CD4-positive, alpha-beta T cell (primary cell): ENCODE measurements at regions not wholly inside any gene's neighbourhood (a gene's known extent, or its start where the extent isn't known, plus 50 kb on each side); places are given as distances from the start of the nearest gene placed in this dataset.
A peak's percentile ranks its signal among the peaks of the same experiment; 100 is the strongest.

ENCODE experiments used
- ATAC-seq: fragments of 200-7000 bp; cut with Tn5 transposase; one replicate; pipeline ENCODE4 v1.10.0; 2022; ENCODE audit warnings: mild to moderate bottlenecking; ENCODE audit not compliant: poor library complexity
- CTCF ChIA-PET: fragments of 350-600 bp; sonication (Branson Sonifier 250); formaldehyde crosslinking; loops from one replicate; lab custom pipeline; 2021; ENCODE audit warnings: antibody characterized with exemption, inconsistent platforms; lab: Charles Lee
- POLR2A ChIA-PET: fragments of 350-600 bp; sonication (Branson Sonifier 250); formaldehyde crosslinking; loops from one replicate; lab custom pipeline; 2021; ENCODE audit warnings: antibody characterized with exemption, inconsistent platforms; lab: Charles Lee
- DNase-seq, 14 experiments: peaks; one replicate each; pipeline ENCODE4 v3.0.0-alpha.2; 2013 to 2020; ENCODE audit warnings: mixed read lengths in 2 of 14
- H3K27ac ChIP-seq, 2 donors: one replicate each; pipeline versions ENCODE4 v1.5.1 to v1.7.0; 2013; ENCODE audit warnings: low read length in 2 of 2, low read depth in 1 of 2, mild to moderate bottlenecking in 1 of 2
- H3K27me3 ChIP-seq, 2 experiments: 1 replicate in 1 of 2; 2 replicates in 1 of 2; pipeline versions ENCODE4 v1.6.1 to v1.7.0; 2013; ENCODE audit warnings: low read length in 2 of 2, control low read depth in 1 of 2, mild to moderate bottlenecking in 1 of 2, moderate library complexity in 1 of 2; ENCODE audit not compliant: insufficient read depth in 2 of 2, control insufficient read depth in 1 of 2
- H3K36me3 ChIP-seq: one replicate; pipeline ENCODE4 v1.6.1; 2013; ENCODE audit warnings: low read length, control low read depth; ENCODE audit not compliant: insufficient read depth
- H3K4me1 ChIP-seq: one replicate; pipeline ENCODE4 v1.6.1; 2013; ENCODE audit warnings: low read length, control low read depth; ENCODE audit not compliant: insufficient read depth
- H3K4me3 ChIP-seq: one replicate; pipeline ENCODE4 v1.5.1; 2013; ENCODE audit warnings: mild to moderate bottlenecking, low read length, moderate library complexity
- H3K9me3 ChIP-seq, 2 experiments: 1 replicate in 1 of 2; 2 replicates in 1 of 2; pipeline versions ENCODE4 v1.6.1 to v1.7.0; 2013; ENCODE audit warnings: low read length in 2 of 2, mild to moderate bottlenecking in 2 of 2, control low read depth in 1 of 2, moderate library complexity in 1 of 2; ENCODE audit not compliant: control insufficient read depth in 1 of 2, insufficient read depth in 1 of 2
- H3K27ac Mint-ChIP-seq: one replicate; pipeline ENCODE4 v1.8.0; 2020; ENCODE audit warnings: mixed read lengths
- H3K27me3 Mint-ChIP-seq: one replicate; pipeline ENCODE4 v1.8.0; 2021; ENCODE audit warnings: mixed read lengths
- H3K36me3 Mint-ChIP-seq: one replicate; pipeline ENCODE4 v1.8.0; 2021; ENCODE audit warnings: low read depth, mixed read lengths
- H3K4me1 Mint-ChIP-seq: one replicate; pipeline ENCODE4 v1.8.0; 2021; ENCODE audit warnings: low read depth, mixed read lengths
- H3K4me3 Mint-ChIP-seq: one replicate; pipeline ENCODE4 v1.8.0; 2020; ENCODE audit warnings: mild to moderate bottlenecking, mixed read lengths
- H3K9me3 Mint-ChIP-seq: one replicate; pipeline ENCODE4 v1.8.0; 2020; ENCODE audit warnings: mixed read lengths
- intact Hi-C, 2 experiments: fragments of 100-400 bp; cut with DNase I in 1 of 2; cut with micrococcal nuclease in 1 of 2; formaldehyde crosslinking; loops; one replicate each; pipeline versions ENCODE4 v1.15.1 to v1.9.0; 2023 to 2025; cut with DNase I, micrococcal nuclease
- TF ChIP-seq, protein P1 (sequence below): fragments of 200-600 bp; IDR thresholded peaks from one replicate; pipeline ENCODE4 v1.8.0; 2022; ENCODE audit warnings: antibody characterized with exemption, mild to moderate bottlenecking

DNA sequence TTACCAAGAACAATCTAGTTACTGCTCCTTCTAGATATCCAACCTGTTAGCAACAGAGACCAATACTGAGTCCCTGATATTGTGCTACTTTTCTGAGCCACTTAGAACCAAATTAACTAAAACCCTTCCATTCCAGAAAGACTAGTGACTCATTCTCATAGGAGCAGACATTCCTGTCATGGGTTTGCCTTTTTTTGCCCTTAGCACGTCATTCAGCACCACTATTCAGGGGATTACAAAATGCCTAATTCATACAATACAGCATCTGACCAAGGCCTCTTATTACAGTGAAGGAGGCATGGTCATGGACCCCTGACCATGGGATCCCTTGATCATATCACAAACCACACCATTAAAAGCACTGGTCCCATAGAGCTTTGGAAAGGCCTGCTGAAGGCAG, 123.8 kb upstream of the CXCL13 start:
- TF ChIP-seq, protein P1, sequence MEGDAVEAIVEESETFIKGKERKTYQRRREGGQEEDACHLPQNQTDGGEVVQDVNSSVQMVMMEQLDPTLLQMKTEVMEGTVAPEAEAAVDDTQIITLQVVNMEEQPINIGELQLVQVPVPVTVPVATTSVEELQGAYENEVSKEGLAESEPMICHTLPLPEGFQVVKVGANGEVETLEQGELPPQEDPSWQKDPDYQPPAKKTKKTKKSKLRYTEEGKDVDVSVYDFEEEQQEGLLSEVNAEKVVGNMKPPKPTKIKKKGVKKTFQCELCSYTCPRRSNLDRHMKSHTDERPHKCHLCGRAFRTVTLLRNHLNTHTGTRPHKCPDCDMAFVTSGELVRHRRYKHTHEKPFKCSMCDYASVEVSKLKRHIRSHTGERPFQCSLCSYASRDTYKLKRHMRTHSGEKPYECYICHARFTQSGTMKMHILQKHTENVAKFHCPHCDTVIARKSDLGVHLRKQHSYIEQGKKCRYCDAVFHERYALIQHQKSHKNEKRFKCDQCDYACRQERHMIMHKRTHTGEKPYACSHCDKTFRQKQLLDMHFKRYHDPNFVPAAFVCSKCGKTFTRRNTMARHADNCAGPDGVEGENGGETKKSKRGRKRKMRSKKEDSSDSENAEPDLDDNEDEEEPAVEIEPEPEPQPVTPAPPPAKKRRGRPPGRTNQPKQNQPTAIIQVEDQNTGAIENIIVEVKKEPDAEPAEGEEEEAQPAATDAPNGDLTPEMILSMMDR, result no peak
- no peak overlapping the region for H3K4me3 ChIP-seq
- no peak overlapping the region for H3K27ac ChIP-seq
- Mint-ChIP-seq H3K4me3 (no peak overlapping the region), H3K36me3 (no peaks in the 10 kb centered on the region), H3K27ac (no peak overlapping the region), H3K9me3 (no peaks in the 10 kb centered on the region), H3K27me3 (peaks cover 8% of the 10 kb centered on the region), H3K4me1 (no peaks in the 10 kb centered on the region)
- H3K4me1 ChIP-seq, result no peaks in the 10 kb centered on the region
- intact Hi-C loops, result no loop called here
- CTCF ChIA-PET, result no interaction called here
- POLR2A ChIA-PET, result no interaction called here
- H3K9me3 ChIP-seq, result no peaks in the 10 kb centered on the region
- ATAC-seq (no peak), DNase-seq (no peak)
- H3K36me3 ChIP-seq, result no peaks in the 10 kb centered on the region
- no peaks in the 10 kb centered on the region for H3K27me3 ChIP-seq

DNA sequence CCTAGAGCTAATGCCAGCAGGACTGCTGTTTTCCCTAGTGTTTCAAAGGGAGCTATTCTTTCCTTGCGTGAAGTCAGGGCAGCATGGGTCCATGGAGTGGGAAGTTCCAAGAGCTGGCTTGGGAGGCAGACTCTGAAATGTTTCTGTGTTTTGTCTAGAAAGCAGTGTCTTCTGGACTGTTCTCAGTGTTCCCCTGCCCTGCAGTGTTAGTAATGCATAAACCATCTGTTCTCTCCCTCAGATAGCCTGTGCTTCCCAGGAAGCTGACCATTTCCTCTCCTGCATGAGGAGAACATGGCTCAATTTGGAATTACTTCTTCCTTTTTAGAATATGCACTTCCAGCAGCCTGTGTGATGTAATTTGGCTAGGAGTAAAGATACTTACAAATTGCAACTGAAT, 116.7 kb upstream of the CXCL13 start:
- no peak for DNase-seq
- H3K4me1 Mint-ChIP-seq, result no peaks in the 10 kb centered on the region
- no peaks in the 10 kb centered on the region for H3K4me1 ChIP-seq
- CTCF ChIA-PET, result no interaction called here
- no peak overlapping the region for H3K4me3 ChIP-seq
- H3K9me3 ChIP-seq, result no peaks in the 10 kb centered on the region
- TF ChIP-seq, protein P1, result no peak
- H3K36me3 ChIP-seq, result no peaks in the 10 kb centered on the region
- no peak overlapping the region for H3K27ac ChIP-seq
- H3K27ac Mint-ChIP-seq, result no peak overlapping the region
- H3K9me3 Mint-ChIP-seq, result no peaks in the 10 kb centered on the region
- H3K27me3 Mint-ChIP-seq, result peaks cover 24% of the 10 kb centered on the region
- intact Hi-C loops, result no loop called here
- H3K36me3 Mint-ChIP-seq, result no peaks in the 10 kb centered on the region
- no peak for ATAC-seq
- H3K27me3 ChIP-seq, result no peaks in the 10 kb centered on the region
- POLR2A ChIA-PET, result no interaction called here
- H3K4me3 Mint-ChIP-seq, result no peak overlapping the region

DNA sequence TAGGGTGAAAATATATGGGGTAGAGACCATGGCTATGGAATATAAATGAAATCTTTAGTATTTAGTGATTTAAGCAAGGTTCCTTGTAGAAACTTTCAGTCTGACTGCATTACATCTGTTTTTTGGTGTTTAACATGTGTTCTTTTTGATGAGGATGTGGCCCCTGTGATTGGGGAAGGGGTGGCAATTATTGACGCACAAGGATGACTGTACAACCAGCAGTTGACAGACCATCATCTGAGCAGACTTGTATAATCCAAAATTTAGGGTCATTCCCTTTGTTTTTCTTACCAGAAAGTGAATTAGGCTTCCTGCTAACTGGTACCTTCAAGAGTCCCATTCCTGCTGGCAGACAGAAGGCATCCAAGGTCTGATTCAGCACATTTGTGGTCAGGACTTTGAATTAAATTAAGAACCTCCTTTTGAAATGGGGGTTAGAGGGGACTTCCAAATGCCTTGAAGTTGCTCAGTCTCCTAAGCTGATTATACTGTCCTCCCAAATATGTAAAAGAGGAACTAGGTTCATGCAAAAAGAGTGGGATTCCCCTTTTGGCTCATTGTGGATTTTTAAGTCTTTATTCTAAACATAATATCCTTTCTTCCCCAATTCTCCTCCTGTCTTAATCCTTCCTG, 112.4 kb upstream of the CXCL13 start:
- peak in 1 of 14 experiments; percentile 10 for DNase-seq
- no peaks in the 10 kb centered on the region for H3K36me3 Mint-ChIP-seq
- no peaks in the 10 kb centered on the region for H3K9me3 Mint-ChIP-seq
- no peaks in the 10 kb centered on the region for H3K9me3 ChIP-seq
- no peaks in the 10 kb centered on the region for H3K4me1 Mint-ChIP-seq
- peaks cover 16% of the 10 kb centered on the region for H3K27me3 Mint-ChIP-seq
- intact Hi-C loops, result no loop called here
- H3K4me3 ChIP-seq, result no peak overlapping the region
- no peaks in the 10 kb centered on the region for H3K27me3 ChIP-seq
- no peak overlapping the region for H3K27ac Mint-ChIP-seq
- TF ChIP-seq, protein P1, result no peak
- no peak for ATAC-seq
- ChIA-PET CTCF (no interaction called here), POLR2A (no interaction called here)
- no peak overlapping the region for H3K27ac ChIP-seq
- H3K4me1 ChIP-seq, result no peaks in the 10 kb centered on the region
- H3K36me3 ChIP-seq, result no peaks in the 10 kb centered on the region
- H3K4me3 Mint-ChIP-seq, result no peak overlapping the region
